LNCAP (cell line): ENCODE measurements at regions not wholly inside any gene's neighbourhood (a gene's known extent, or its start where the extent isn't known, plus 50 kb on each side); places are given as distances from the start of the nearest gene placed in this dataset.
A peak's percentile ranks its signal among the peaks of the same experiment; 100 is the strongest.

Experiments
- CTCF ChIP-seq: fragments of 450-650 bp; IDR thresholded peaks from 2 replicates; pipeline ENCODE4 v1.5.1; 2017; ENCODE audit warnings: mild to moderate bottlenecking

GRCh38 chr5:113806250-113806649 is 292.8 kb downstream of the YTHDC2 start:
- peak; percentile 73 for TF ChIP-seq CTCF

- TF ChIP-seq CTCF, result no peak
Measured at GRCh38 chr5:113806904-113807303, 293.4 kb downstream of the YTHDC2 start.

GRCh38 chr5:113807427-113807991 is 294.0 kb downstream of the YTHDC2 start:
- TF ChIP-seq CTCF, result no peak

- TF ChIP-seq CTCF, result no peak
Measured at GRCh38 chr5:113808956-113809355, 295.5 kb downstream of the YTHDC2 start.

GRCh38 chr5:113809626-113810025 is 296.1 kb downstream of the YTHDC2 start:
- TF ChIP-seq CTCF, result no peak

GRCh38 chr5:113813466-113813865 is 300.0 kb downstream of the YTHDC2 start:
- no peak for TF ChIP-seq CTCF

GRCh38 chr5:113817683-113818082 is 304.2 kb downstream of the YTHDC2 start:
- no peak for TF ChIP-seq CTCF

- no peak for TF ChIP-seq CTCF
Measured at GRCh38 chr5:113823696-113824095, 310.2 kb downstream of the YTHDC2 start.
